GM19455 (cell line): ENCODE measurements at regions not wholly inside any gene's neighbourhood (a gene's known extent, or its start where the extent isn't known, plus 50 kb on each side); places are given as distances from the start of the nearest gene placed in this dataset.

Experiments used
- ATAC-seq: cut with Tn5 transposase; IDR thresholded peaks from one replicate; pipeline ENCODE4 v1.9.1; 2021; ENCODE audit not compliant: unreplicated experiment

DNA sequence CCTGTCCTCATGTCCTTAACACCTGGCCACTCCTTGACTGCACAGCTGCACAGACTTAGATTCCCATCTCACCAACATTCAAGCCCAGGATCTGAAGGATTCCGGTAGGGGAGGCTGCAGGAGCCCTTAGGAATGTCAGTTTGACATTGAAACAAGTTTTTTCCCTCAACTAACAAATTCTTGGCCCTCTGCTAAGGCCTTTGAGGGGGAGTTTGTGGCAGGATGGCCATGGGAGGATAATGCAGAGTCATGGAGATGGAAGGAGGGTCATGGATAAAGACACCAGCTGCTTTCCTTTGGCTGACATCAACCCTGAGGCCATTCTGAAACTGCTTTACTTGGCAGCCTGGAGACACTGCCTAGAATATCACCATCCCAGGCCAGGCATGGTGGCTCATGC lies 63.4 kb upstream of the PPP2R5A start:
- ATAC-seq = no peak

DNA sequence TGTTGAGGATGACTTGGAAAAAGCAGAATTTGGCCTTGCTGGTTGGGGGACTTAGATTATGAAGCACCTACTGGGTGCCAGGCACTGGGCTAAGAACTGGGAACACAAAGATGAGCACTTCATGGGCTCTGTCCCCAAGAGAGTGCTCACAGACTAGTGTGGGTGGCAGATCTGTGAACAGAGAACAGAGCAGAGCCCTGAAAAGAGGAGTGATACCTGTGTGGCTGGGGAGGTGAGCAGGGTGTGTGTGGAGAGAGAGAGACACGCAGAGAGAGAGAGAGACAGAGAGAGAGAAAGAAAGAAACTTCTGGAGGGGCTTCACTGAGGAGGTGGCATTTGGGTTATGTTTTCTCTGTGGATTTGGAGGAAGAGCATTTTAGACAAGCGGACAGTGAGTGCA lies 61.1 kb upstream of the PPP2R5A start:
- ATAC-seq = no peak

- no peak for ATAC-seq
These were observed 59.8 kb upstream of the PPP2R5A start for GRCh38 chr1:212225416-212225815.

GRCh38 chr1:212225871-212226302 lies 59.3 kb upstream of the PPP2R5A start:
- ATAC-seq = no peak

GRCh38 chr1:212226467-212226866 lies 58.7 kb upstream of the PPP2R5A start:
- ATAC-seq = no peak

GRCh38 chr1:212228076-212228475 lies 57.1 kb upstream of the PPP2R5A start:
- no peak for ATAC-seq

- no peak for ATAC-seq
These were observed 56.6 kb upstream of the PPP2R5A start for GRCh38 chr1:212228591-212229119.

DNA sequence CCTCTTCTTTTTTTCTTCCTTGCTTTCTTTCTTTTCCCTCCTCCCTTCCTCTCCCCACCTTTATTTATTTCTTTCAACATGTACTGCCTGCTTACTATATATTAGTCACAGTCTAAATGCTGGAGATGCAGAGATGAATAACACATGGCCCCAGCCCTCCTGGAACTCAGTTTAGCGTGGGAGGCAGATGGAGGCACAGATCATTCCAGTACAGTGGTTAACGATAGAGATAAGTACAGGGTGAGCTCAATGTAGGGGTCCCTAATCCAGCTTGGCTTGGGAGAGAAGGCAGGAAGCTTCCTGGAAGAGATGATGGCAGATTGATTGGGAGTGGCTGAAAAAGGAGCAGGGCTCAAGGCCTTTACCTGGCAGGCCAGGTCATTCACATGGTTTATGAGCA lies 55.6 kb upstream of the PPP2R5A start:
- no peak for ATAC-seq

DNA sequence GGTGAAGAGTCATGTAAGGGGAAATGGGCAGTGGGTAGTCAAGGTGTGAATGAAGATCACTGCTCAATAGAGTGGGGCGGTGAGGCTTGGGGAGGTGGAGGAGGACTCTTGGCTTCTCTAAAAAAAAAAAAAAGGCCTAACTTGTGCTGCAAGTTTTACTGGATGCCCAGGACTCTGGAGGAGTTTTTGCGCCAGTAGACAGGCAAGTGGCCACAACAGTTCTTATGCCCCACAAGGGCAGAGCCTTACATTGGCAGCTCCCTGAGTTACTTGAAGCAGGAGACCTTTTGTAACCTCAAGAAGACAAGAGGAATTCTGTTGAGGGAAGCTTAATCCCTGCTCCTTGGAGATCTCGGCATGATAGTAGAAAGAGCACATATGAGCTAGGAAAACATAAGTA lies 54.9 kb upstream of the PPP2R5A start:
- ATAC-seq = no peak

GRCh38 chr1:212231372-212231771 lies 53.8 kb upstream of the PPP2R5A start:
- no peak for ATAC-seq

GRCh38 chr1:212232090-212232489 lies 53.1 kb upstream of the PPP2R5A start:
- ATAC-seq = no peak

- no peak for ATAC-seq
These were observed 51.9 kb upstream of the PPP2R5A start for GRCh38 chr1:212233321-212233720.

GRCh38 chr1:212234431-212235395 lies 50.5 kb upstream of the PPP2R5A start:
- peak; percentile 51 for ATAC-seq
